ENCODE measurements at regions not wholly inside any gene's neighbourhood (a gene's known extent, or its start where the extent isn't known, plus 50 kb on each side); places are given as distances from the start of the nearest gene placed in this dataset.
"Not testable (repeated sequence)": the region's sequence is repeated elsewhere in the genome, so short reads cannot be mapped to it uniquely, and the experiment has no call there.

DNA sequence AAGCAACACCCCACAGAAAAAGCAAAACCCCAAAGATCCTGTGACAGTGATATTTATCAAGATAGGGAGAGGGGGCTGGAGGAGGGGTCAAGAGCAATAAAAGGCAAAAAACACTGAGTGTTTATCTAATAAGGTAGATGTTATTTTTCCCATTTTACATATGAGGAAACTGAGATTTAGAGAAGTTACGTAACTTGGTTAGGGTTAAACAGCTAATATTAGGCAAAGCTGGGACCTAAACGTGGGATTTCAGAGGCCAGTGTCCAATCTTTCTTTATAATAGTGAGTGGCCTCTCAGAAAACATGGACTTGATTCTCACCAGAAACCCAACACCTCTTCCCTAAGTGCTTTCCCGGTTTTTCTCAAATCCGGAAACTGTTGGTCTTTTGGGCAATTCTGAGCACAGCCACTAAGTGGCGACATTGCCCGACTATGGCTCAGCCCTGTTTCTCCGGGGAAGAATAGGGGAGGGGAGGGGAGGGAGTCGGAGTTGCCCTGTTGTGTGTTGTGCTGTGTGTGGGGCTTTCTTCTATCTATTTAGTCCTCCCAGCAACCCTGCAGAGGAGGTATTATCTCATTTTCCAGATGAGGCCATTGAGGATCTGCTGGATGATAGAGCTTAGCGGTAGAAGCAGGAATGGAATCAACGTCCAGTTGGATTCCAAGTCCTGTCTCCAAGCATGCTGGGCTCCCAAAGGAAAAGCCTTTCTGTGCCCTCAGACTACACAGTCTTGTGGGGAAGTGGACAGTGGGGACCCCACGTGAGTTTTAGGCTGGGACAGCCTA, 58.7 kb upstream of the ETV3 start:
- FAIRE-seq: peak; percentile 95

DNA sequence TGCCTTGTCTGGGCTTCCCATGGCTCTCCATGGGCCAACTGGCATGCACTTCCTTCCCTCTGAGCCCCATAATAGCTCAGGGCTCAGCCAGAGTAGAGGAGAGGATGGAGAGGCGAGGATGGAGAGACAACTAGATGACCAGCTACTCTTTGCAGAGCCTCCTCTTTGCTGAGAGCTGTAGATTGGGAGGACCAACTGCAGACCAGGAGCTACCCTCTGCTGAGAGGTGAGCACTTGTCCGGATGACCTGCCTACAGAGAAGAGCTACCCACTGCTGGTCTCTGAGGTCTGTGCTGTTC, 58.0 kb upstream of the ETV3 start:
- no peak overlapping the region for H3K4me3 ChIP-seq (replicated peaks in 1 of 3; ENCODE audit: insufficient read depth in 1 of 3, low read depth in 1 of 3, low read length in 3 of 3)
- H3K79me2 ChIP-seq (ENCODE audit: control insufficient read depth, insufficient read depth, low read length): no peaks in the 10 kb centered on the region
- no peak overlapping the region for H3K27ac ChIP-seq (ENCODE audit: insufficient read depth, low read depth, low read length)
- no peak overlapping the region for H2AFZ ChIP-seq (ENCODE audit: low read depth, low read length)
- H4K20me1 ChIP-seq (replicated peaks; ENCODE audit: control insufficient read depth, extremely low read depth, insufficient read depth, low read length): no peaks in the 10 kb centered on the region
- peaks cover 12 to 15% of the 10 kb centered on the region in 2 experiments for H3K27me3 ChIP-seq (ENCODE audit: control insufficient read depth in 2 of 2, insufficient read depth in 2 of 2, low read length in 2 of 2)
- TF ChIP-seq GATA2 (IDR thresholded peaks at IDR 0.05; ENCODE audit: insufficient read depth, insufficient read length, low read depth, low read length) (no peak), POLR2AphosphoS5 (IDR thresholded peaks at IDR 0.05; ENCODE audit: insufficient read depth, low read depth, low read length) (no peak), MYC (IDR thresholded peaks at IDR 0.05; ENCODE audit: low read depth, low read length) (no peak), EZH2 (IDR thresholded peaks at IDR 0.05; ENCODE audit: borderline replicate concordance, low read depth, low read length, severe bottlenecking) (no peak), POLR2A (IDR thresholded peaks at IDR 0.05; ENCODE audit: low read depth, low read length) (no peak), JUN (IDR thresholded peaks at IDR 0.05; ENCODE audit: borderline replicate concordance, insufficient read depth, insufficient read length, low read depth) (no peak), FOS (IDR thresholded peaks at IDR 0.05; ENCODE audit: borderline replicate concordance, insufficient read depth, low read length) (no peak)
- TF ChIP-seq, protein P1, sequence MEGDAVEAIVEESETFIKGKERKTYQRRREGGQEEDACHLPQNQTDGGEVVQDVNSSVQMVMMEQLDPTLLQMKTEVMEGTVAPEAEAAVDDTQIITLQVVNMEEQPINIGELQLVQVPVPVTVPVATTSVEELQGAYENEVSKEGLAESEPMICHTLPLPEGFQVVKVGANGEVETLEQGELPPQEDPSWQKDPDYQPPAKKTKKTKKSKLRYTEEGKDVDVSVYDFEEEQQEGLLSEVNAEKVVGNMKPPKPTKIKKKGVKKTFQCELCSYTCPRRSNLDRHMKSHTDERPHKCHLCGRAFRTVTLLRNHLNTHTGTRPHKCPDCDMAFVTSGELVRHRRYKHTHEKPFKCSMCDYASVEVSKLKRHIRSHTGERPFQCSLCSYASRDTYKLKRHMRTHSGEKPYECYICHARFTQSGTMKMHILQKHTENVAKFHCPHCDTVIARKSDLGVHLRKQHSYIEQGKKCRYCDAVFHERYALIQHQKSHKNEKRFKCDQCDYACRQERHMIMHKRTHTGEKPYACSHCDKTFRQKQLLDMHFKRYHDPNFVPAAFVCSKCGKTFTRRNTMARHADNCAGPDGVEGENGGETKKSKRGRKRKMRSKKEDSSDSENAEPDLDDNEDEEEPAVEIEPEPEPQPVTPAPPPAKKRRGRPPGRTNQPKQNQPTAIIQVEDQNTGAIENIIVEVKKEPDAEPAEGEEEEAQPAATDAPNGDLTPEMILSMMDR (IDR thresholded peaks at IDR 0.05; ENCODE audit: extremely low read depth in 1 of 2, insufficient read depth in 1 of 2, low read depth in 1 of 2, low read length in 2 of 2): no peak
- TF ChIP-seq, protein P2, sequence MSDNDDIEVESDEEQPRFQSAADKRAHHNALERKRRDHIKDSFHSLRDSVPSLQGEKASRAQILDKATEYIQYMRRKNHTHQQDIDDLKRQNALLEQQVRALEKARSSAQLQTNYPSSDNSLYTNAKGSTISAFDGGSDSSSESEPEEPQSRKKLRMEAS (IDR thresholded peaks at IDR 0.05; ENCODE audit: insufficient read depth, insufficient read length): no peak
- H3K36me3 ChIP-seq (ENCODE audit: control insufficient read depth in 2 of 2, extremely low read depth in 1 of 2, insufficient read depth in 2 of 2, low read length in 2 of 2): no peaks in the 10 kb centered on the region
- H3K9ac ChIP-seq (replicated peaks; ENCODE audit: extremely low read depth, insufficient read depth, low read length): no peak overlapping the region
- intact Hi-C loops (cut with micrococcal nuclease) (no loop called here), dilution Hi-C loops (cut with MboI; ENCODE audit: extremely low pct_ligation_motif_present, low sequenced_read_pairs) (no loop called here)
- no peaks in the 10 kb centered on the region for H3K4me1 ChIP-seq (ENCODE audit: control insufficient read depth, extremely low read depth, insufficient read depth, low read length)
- no peak for FAIRE-seq
- BruUV-seq (replicated peaks): no TSS peak
- DNase-seq (ENCODE audit: low read depth, low spot score): no peak
- CTCF ChIA-PET: interaction anchor here (0.8 to 5.6 kb wide), 9 partner anchors 9 to 929 kb away, joined by 3 to 35 read pairs (median 5); no protein-coding TSS in a partner anchor
- H3K9me3 ChIP-seq (replicated peaks; ENCODE audit: control insufficient read depth, insufficient read depth, low read length): no peaks in the 10 kb centered on the region
- no peak overlapping the region for H3K4me2 ChIP-seq (ENCODE audit: insufficient read depth, low read length)
- no peaks in the 10 kb centered on the region for H3K9me1 ChIP-seq (replicated peaks; ENCODE audit: control insufficient read depth, extremely low read depth, insufficient read depth, low read length)
- POLR2A ChIA-PET: interaction anchor here (0.6 kb wide), 1 partner anchor 272 kb away, joined by 4 read pairs; no protein-coding TSS in a partner anchor

More for the DNA sequence above, 58.7 kb upstream of the ETV3 start:
- H3K9me1 ChIP-seq (replicated peaks; ENCODE audit: control insufficient read depth, extremely low read depth, insufficient read depth, low read length); H3K27ac ChIP-seq (ENCODE audit: insufficient read depth, low read depth, low read length); dilution Hi-C loops (cut with MboI; ENCODE audit: extremely low pct_ligation_motif_present, low sequenced_read_pairs); H3K79me2 ChIP-seq (ENCODE audit: control insufficient read depth, insufficient read depth, low read length); POLR2A ChIA-PET; H3K9me3 ChIP-seq (replicated peaks; ENCODE audit: control insufficient read depth, insufficient read depth, low read length); H3K4me2 ChIP-seq (ENCODE audit: insufficient read depth, low read length); H3K4me1 ChIP-seq (ENCODE audit: control insufficient read depth, extremely low read depth, insufficient read depth, low read length); intact Hi-C loops (cut with micrococcal nuclease); H3K4me3 ChIP-seq (replicated peaks in 1 of 3; ENCODE audit: insufficient read depth in 1 of 3, low read depth in 1 of 3, low read length in 3 of 3); H3K36me3 ChIP-seq (ENCODE audit: control insufficient read depth in 2 of 2, extremely low read depth in 1 of 2, insufficient read depth in 2 of 2, low read length in 2 of 2); BruUV-seq (replicated peaks); H3K9ac ChIP-seq (replicated peaks; ENCODE audit: extremely low read depth, insufficient read depth, low read length); H4K20me1 ChIP-seq (replicated peaks; ENCODE audit: control insufficient read depth, extremely low read depth, insufficient read depth, low read length); H2AFZ ChIP-seq (ENCODE audit: low read depth, low read length): not testable (repeated sequence)
- CTCF ChIA-PET: interaction anchor here (0.8 to 5.6 kb wide), 8 partner anchors 9 to 928 kb away, joined by 3 to 35 read pairs (median 5); no protein-coding TSS in a partner anchor
- peak; percentile 29 for DNase-seq (ENCODE audit: low read depth, low spot score)
- H3K27me3 ChIP-seq (ENCODE audit: control insufficient read depth in 2 of 2, insufficient read depth in 2 of 2, low read length in 2 of 2): peaks cover 10 to 15% of the 10 kb centered on the region in 2 experiments
- TF ChIP-seq, protein P1 (IDR thresholded peaks at IDR 0.05; ENCODE audit: extremely low read depth in 1 of 2, insufficient read depth in 1 of 2, low read depth in 1 of 2, low read length in 2 of 2): peak; percentile 13 to 18

All from endothelial cell of umbilical vein (primary cell).